Activated naive CD4-positive, alpha-beta T cell (primary cell): ENCODE measurements at regions not wholly inside any gene's neighbourhood (a gene's known extent, or its start where the extent isn't known, plus 50 kb on each side); places are given as distances from the start of the nearest gene placed in this dataset.

Experiments
- DNase-seq, 4 experiments: peaks; one replicate each; lab custom pipeline; 2025; lab: John Stamatoyannopoulos, UW

DNA sequence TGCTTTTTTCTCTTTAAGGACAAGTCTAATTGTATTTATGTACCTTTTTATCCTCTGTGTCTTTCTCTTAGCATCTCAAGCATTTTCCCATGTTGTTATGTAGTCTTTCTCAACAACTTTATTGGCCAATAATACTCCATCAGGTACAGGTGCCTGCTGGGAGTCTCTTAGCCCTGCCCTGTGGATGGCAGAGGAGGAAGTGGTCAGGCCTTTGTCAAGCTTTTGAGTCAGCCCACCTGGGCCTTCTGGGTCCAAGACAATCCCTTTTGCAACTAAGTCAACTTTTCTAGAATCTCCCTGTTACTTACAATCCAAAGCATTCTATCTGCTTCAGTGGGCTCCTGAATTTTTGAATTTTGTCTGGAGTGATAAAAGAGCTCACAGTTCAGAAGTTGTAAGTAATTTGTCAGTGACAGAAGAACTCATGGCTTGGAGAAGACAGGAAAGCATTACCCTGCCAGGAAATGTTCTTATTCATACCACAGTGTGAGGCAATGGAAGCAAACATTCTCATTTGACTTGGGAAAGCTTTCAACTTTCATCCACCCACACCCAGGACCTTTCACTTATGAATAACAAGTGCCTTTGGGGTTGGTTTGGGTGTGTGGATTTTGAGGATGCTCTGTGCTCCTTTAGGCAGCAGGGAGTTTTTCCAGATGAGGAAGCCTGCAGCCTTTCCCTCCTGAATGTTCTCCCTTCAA is 200.0 kb upstream of the S1PR3 start:
- no peak for DNase-seq

DNA sequence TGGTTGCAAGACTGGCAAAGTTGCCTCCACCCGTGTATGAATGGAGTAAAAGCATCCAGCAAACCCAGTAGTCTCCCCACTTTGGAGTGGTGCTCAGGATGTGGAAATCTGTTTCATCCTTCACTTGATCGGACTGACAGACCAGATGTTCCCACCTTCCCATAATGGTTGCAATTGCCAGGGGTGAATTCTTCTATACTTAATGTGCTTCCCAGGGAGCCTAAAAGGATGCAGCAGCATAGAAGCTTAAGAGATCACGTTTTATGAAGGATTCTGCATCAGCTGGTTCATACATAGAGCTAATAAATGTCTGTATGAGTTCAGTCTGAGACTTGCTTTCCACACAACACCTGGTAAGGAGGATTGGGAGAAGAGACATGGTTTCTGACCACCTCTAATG is 198.8 kb upstream of the S1PR3 start:
- no peak for DNase-seq

DNA sequence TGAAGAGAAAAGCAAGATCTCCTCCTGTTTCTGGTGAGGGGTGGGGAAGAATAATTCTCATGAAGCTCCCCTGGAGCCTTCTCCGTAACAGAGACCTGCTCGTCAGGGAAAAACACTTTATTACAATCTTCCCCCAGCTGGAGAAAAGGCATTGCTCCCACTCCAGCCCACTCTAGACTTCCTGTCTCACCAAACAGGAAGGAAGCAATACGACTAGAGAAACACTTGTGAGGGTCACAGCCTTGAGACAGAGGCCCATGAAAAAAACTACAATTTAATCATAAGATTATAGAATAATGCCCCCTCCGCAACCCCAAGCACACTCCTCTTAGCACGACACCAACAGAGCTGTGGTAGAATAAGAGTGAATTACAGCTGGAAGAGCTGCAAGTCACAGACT is 197.2 kb upstream of the S1PR3 start:
- DNase-seq, result no peak

DNA sequence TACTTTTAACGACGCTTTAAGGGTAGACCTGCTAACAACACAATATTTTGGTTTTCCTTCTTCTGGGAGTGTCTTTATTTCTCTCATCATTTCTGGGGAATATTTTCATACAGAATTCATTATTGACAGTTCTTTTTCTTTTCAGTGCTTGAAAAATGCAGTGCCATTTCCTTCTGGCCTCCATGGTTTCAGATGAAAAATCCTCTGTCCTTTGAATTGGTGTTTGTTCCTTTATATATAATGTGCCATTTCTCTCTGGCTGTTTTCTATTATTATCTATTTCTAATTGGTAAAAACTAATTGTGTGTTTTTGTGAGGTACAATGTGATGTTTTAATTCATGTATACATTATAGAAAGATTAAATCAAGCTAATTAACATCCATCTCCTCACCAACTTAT is 194.3 kb upstream of the S1PR3 start:
- DNase-seq, result no peak

DNA sequence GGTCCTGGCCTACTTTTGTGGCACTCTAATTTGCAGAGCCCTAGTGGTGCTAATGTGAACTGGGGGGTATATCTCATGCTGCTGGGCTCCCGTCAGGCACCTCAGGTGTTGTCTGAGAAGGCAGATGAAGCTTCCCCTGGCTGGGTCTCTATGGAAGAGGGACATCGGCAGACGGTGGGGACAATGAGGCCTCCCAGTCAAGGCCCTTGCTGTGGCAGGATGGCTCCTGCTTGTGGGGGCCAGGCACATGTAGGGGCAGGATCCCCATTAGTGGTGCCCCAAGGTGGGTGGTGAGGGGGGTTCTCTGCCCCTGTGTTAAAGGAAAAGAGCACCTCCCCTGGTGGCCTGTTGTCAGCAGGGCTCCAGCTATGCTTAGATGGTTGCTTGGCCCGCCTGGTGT is 192.8 kb upstream of the S1PR3 start:
- DNase-seq, result no peak

DNA sequence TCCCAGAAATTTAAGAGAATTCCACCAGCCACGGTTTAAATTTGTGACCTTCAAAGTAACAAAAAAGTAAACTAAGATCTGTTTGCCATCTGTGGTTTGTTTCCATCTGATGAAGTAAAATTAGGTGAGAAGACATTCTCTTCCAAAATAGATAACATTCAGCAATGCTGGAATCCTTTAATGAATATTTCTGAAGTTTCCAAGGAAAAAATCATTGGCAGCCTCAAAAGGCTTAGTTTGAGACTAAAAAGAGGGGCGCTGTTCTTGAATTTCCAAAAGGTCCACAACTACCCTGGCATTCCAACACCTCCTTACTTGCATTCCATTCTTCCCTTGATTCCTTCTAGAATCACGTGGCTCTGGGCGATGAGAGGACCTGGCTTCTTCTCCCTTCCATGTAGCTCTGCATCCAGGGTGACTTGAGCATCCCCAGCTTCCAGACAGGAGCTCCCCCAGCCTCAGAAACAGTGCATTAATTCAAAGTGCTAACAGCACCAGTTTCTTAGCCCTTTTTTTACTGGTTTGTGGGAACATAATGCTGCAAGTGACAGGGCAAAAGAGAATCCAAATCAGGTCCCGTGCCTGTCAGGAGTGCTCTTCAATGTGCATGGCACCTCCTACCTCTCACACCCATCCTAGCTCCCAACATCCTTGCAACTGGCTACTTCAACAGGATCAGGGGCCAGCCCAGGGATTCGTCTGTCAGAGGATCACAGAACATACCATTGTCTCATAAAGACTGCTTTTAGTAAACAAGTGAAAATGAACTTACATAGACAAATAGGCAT is 191.5 kb upstream of the S1PR3 start:
- DNase-seq, result no peak

DNA sequence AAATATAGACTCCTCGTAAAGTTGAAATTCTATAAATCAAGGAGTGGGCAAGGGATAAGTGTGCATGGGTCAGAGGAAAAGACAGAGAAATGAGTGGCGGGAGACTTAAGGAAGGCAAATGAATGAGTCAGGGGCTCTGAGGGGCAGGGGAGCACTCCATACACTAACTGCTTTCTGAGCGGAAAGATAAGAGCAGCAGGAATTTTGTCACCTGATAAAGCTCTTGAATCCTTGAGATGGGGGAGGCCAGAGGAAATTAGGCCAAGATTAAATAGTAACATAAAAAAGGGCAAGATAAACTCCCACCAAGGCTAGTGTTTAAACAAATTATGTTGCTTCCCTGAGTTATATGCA is 191.0 kb upstream of the S1PR3 start:
- DNase-seq, result no peak

DNA sequence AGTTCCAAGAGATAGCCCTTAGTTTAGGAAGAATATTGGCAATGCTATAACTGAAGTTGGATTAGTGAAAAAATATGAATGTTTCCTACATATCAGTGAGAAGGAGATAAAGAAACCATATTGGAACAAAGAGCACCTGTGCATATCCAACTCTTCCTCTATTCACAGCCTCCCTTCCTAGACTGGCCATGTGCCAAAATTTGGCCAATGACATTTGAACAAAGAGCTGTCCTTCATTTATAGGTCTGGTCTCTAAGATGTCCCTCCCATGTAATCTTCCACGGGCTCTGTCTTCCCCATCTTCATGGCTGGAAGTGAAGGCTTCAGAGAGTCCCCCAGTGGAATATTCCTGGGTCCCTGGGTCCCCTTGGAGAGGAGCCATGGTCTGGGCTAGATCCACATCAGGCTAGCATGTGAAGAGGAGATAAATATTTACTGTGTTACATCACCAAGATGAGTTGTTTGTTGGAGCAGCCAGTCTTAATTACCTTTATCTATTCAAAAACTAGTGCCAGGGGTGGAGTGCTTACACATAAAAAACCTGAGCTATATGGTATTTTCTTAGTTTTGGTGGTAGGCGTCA is 190.0 kb upstream of the S1PR3 start:
- no peak for DNase-seq

DNA sequence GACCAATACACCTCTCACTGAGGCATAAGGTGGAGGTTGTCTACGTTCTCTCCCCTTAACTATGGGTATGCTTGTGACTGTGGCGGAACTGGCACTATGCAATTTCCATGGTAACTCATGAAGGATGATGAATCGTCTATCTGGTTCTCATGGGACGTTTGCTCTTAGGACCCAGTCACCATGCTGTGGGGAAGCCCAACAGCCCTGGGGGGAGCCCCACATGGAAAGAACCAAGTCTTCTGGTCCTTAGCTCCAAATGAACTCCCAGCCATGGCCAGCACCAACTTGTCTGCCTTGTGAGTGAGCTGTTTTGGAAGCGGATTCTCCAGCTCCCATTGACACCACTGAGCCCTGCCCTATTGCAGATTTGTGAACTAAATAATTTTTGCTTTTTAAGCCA is 188.7 kb upstream of the S1PR3 start:
- no peak for DNase-seq

DNA sequence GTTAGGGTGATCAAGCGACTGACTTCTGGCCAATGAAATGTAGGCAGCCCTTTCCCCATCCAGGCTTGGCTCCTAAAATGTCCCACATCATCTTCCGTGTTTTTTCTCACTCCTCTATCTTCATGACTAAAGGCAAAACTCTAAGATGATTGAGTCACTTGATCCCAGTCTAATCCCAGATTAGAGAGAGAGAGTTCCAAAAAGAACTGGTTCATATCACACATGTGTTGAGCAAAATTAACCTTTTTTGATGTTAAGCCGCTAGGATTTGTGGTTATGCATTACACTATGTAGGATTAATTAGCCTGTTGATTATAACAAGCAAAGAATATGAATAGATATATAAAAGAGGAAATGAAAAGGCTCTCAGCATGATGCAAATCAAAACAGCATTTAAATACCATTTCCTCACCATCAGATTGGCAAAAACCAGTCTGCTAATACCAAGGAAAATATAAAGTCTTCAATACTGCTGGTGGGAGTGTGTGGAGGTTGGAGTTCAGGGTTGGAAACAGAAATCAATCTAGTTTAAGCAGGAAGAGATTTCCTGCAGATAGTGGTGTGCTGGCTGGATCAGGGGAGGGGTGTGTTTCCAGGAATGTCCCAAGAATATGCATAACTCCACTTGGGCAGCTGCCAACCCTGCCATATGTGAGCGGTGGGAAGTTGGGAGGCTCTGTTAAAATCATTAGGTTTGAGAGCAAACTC is 187.6 kb upstream of the S1PR3 start:
- DNase-seq, result no peak

DNA sequence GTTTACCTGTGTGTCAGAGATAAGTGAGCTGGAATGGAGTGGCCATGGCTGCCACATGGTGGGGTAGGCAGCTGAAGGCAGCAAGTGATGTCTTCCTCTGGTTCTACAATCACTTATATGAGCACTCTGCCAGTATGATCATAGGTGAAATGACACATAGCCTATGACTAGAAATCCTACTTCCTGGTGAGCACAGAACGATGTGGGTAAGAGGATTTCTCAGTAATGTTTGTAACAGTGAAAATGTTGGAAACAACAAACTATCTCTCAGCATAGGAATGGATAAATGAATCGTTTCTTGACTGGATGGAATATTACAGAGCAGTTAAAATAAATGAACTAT is 187.0 kb upstream of the S1PR3 start:
- no peak for DNase-seq

DNA sequence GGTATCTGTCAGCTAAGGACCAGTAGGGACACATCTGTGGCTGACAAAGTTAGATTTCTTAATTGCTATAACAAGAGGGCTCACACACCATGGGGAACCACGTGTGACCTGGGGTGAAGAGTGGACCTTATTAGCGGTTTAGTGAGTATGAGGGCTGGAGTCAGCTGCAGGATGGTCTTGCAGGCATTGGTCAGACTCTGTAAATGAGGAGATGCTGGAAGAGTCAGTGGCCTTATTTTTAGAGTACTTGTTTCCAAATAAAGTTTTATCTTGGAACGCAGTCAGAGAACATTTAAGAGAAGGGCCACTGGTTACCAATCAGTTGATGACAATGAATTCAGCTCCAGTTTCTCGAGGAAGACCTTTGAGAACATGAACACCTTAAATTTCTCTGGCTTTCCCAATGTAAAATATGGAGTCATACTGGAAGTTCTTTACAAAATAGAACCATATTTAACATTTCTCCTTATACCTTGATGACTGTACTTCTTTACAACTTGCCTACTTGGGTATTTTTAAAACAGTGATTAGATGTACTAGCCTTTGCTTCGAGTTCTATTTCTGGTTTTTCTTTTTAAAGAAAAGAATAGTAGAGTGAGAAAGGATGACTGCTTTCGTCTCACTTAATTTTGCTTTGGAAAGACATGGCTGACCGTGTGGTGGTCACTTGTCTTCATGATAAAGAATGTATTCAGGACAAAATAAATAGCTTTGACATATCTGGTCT is 185.9 kb upstream of the S1PR3 start:
- DNase-seq, result no peak

DNA sequence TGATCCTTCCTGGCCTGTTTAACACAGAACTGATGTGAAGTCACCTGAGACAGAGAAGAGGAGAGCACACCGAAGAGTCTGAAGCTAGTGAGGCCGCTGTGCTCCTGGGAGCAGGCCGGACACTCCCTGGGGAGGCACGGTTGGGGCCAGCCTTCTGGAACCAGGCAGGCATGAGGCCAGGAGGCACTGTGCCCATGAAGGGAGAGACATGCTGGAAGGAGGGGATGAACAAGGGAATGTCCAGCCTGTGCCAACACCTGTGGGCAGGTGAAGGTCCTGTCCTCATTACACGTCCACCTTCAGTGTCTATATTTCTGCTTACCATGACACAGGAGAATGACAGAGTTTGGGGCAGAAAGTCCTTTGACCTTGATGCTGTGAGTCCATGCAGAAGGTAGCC is 183.8 kb upstream of the S1PR3 start:
- no peak for DNase-seq

DNA sequence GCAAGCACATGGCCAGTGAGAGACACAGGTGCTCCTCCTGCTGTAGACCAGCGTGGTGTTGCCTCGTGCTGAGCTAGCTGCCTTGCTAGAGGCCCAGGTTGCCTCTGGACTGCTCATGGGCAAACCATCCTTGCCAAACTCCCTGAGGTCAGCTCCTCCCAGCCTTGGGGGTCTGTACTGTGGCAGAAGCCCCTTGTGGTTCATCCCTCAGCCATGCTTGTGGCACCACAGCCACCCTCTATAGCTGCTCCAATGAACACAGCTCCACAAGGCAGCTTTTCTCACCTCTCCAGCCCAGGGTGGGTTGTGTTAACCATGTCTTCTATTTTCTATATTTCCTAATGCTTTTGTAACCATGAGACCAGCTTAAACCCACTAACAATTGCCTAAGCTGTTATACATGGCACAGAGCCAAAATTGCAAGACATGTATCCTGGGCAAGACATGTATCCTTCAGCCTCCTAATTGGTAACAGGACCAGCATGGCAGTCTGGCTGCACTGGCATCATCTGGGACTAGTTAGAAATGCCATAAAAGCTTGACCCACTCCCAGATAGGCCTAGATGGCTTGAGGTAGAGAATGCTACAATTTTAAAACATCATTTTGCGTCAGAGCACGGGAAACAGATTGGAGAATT is 183.1 kb upstream of the S1PR3 start:
- DNase-seq, result no peak

DNA sequence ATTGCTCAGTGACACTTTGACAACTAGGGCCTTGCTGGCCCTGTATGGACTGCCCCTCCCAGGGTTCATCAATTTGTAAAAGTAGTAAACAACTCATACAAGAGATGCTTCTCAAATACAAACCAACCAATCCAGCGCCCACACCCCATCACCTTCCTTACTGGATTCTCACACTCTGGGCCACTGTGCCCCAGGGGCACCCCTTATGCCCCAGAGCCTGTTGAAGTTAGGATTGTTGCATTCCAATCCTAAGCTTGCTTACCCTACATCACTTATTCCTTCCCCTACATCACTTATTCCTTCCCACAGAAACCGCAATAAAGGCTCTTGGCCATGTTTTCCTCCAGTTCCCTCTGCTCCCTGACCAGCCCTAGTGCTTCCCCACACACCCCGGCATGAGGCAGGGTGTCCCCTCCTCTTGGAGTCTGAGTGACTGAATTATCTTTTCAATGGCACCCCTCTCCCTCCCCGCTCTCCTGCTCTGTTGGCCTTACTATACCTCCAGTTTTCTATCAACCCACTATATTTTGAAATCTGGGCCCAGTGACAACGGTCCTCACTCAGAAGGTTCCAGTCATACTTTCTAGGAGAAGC is 182.4 kb upstream of the S1PR3 start:
- DNase-seq, result no peak

DNA sequence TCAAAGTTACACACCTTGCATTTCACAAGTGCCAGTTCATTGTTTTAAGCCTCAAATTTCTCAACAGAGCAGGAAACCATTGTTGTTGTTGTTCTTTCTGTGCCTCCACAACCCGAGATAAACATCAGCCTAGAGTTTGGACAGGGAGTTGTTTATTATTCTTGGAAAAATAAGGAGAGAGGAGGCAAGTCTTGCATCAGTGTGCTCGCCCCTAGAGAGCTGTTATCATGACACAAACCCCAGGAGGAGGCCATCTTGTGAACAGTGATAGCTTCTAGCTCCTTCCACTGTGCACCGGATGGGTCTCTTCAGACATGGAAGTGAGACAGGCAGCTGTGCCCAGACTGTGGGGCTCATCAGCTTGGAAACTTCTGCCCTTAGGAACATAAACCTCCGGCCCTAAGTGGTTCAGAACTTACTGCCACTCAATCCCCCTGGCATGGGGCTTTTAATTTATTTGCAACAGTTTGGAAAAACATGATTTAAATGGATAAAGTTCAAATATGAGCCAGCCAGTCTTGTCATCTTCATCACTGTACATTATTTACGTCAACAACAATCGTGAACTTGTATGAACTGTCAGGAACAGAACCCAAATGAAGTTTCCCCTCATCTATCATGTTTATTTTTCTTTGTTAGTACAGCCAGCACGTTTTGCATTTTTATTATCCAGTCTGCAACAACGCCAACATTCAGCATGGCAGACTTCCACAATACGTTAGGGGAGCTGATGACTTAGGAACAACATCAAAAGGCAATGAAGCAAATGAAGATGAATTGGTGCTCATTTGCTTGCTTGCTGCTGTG is 181.7 kb upstream of the S1PR3 start:
- DNase-seq, result no peak

DNA sequence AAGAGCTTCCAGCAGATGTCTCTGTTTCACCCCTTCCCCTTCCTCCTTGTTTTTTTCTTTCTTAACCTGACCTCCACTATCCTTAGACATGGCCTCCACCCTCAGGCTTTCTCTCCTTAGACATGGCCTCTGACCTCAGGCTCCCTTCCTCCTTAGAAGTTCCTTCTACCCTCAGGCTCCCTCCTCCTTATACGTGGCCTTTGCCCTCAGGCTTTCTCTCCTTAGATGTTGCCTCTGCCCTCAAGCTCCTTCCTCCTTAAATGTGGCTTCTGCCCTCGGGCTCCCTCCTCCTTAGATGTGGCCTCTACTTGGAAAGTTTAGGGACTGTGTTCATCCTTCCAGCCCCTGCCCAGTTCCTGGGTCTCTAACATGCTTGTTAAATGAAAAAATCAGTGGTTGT is 180.4 kb upstream of the S1PR3 start:
- no peak for DNase-seq

DNA sequence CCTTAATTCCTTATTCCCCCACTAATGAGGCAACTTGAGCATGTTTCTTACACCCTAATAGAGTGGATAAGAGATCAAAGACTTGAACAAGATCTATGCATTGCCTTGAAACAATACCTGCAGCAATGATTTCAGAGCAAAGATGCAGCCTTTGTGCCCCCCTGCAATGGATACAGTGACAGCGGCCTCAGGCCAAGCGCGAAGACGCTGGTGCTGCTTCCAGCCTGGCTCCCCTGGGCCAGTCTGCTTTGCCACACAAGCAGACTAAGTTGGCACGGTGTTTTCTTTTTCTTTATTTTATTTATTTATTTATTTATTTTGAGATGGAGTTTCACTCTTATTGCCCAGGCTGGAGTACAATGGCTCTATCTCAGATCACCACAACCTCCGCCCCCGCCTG is 179.8 kb upstream of the S1PR3 start:
- no peak for DNase-seq

DNA sequence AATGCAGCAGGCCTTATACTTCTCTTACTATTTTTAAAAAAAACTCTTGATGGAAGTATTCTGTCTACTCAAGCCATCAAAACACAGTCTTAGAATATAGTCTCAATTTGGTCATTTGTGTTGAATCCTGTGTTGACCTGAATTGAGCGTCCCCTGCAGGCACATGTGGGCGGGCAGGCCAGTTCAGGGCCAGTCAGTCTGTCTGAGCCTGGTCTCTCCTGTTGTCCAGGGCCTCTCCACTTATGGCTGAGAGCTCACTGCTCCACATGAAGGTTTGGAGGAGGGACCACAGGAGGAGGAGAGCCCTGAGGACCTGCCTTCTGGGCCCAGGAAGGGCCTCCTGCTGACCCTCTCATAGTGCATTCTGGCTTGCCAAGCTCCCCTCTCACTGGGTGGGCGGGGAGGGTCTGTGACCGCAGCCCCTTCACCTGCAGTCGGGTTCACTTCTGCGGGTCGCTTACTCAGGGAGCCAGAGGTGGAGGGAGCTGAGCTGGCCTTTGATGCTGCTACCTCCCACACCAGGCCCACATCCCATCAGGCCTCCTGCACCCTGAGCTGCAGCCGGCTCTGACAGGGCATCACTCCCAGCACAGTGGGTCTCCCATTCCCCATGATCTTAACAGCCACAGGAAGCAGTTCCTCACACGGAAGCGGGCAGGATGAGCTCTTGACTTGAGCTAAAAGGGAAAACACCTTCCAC is 178.2 kb upstream of the S1PR3 start:
- DNase-seq, result no peak

DNA sequence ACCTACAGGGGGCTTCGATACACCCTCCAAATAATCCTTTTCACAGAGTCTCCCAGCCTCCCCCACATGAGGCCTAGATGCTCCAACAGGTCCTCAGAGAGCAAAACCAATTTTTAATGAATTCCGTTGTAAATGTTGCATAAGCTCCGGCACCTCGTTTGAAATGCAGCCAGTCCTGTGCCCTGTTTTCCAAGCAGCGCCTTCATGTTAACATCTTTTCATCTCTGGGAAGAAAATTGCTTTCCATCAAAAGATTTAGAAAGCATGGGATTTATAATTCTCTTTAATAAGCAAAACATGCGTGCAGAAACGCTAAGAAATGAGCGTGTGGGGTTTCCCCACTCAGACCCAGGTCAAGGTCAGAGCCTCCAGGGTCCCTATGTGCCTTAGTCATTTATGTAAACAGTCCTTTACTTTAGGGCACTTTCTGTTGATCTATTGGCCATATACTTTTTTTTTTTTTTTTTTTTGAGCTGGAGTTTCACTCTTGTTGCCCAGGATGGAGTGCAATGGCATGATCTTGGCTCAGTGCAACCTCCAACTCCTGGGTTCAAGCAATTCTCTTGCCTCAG is 177.5 kb upstream of the S1PR3 start:
- DNase-seq, result no peak
